H9 (cell line): ENCODE measurements at regions not wholly inside any gene's neighbourhood (a gene's known extent, or its start where the extent isn't known, plus 50 kb on each side); places are given as distances from the start of the nearest gene placed in this dataset.

Experiments used
- DNase-seq: peaks from one replicate; pipeline ENCODE4 v3.0.0-alpha.2; 2017
- H2AFZ ChIP-seq: one replicate; pipeline ENCODE4 v1.6.1; 2013; ENCODE audit warnings: mild to moderate bottlenecking, low read length, control low read depth, moderate library complexity
- H2AK5ac ChIP-seq: 2 replicates; pipeline ENCODE4 v1.6.1; 2013; ENCODE audit warnings: low read length, control low read depth, mixed read lengths; ENCODE audit not compliant: insufficient read length
- H2BK120ac ChIP-seq: one replicate; pipeline ENCODE4 v1.6.1; 2013; ENCODE audit warnings: low read depth, mild to moderate bottlenecking, low read length, control low read depth, inconsistent platforms; ENCODE audit not compliant: poor library complexity, severe bottlenecking
- H2BK12ac ChIP-seq: 2 replicates; pipeline ENCODE4 v1.6.1; 2013; ENCODE audit warnings: low read length, control low read depth, mixed read lengths, low read depth; ENCODE audit not compliant: insufficient read length
- H2BK15ac ChIP-seq: 2 replicates; pipeline ENCODE4 v1.6.1; 2013; ENCODE audit warnings: low read depth, low read length, control low read depth
- H2BK20ac ChIP-seq: one replicate; pipeline ENCODE4 v1.6.1; 2013; ENCODE audit warnings: low read depth, mild to moderate bottlenecking, low read length, control low read depth, inconsistent platforms; ENCODE audit not compliant: poor library complexity, severe bottlenecking
- H2BK5ac ChIP-seq: 2 replicates; pipeline ENCODE4 v1.6.1; 2013; ENCODE audit warnings: low read length, control low read depth, mixed read lengths; ENCODE audit not compliant: insufficient read length
- H3K14ac ChIP-seq: 2 replicates; pipeline ENCODE4 v1.6.1; 2013; ENCODE audit warnings: low read length, control low read depth; ENCODE audit not compliant: insufficient read depth
- H3K18ac ChIP-seq: 2 replicates; pipeline ENCODE4 v1.6.1; 2013; ENCODE audit warnings: low read depth, mild to moderate bottlenecking, mixed read lengths, low read length, control low read depth; ENCODE audit not compliant: insufficient read length
- H3K23ac ChIP-seq: 2 replicates; pipeline ENCODE4 v1.6.1; 2013; ENCODE audit warnings: low read length, control low read depth, mixed read lengths, low read depth; ENCODE audit not compliant: insufficient read length
- H3K23me2 ChIP-seq: 2 replicates; pipeline ENCODE4 v1.6.1; 2013; ENCODE audit warnings: low read depth, mild to moderate bottlenecking, mixed read lengths, low read length, control low read depth; ENCODE audit not compliant: insufficient read length, poor library complexity, severe bottlenecking
- H3K27ac ChIP-seq: 2 replicates; pipeline ENCODE4 v1.5.1; 2013; ENCODE audit warnings: low read length, control low read depth, mixed read lengths, low read depth; ENCODE audit not compliant: insufficient read length
- H3K27me3 ChIP-seq: 2 replicates; pipeline ENCODE4 v1.6.1; 2013; ENCODE audit warnings: low read length, control low read depth, inconsistent platforms; ENCODE audit not compliant: insufficient read depth
- H3K4ac ChIP-seq: 2 replicates; pipeline ENCODE4 v1.6.1; 2013; ENCODE audit warnings: low read depth, mild to moderate bottlenecking, control low read depth, inconsistent platforms, low read length, moderate library complexity
- H3K4me1 ChIP-seq: 2 replicates; pipeline ENCODE4 v1.6.1; 2013; ENCODE audit warnings: low read length, control low read depth, inconsistent platforms; ENCODE audit not compliant: insufficient read depth
- H3K4me2 ChIP-seq: 2 replicates; pipeline ENCODE4 v1.6.1; 2013; ENCODE audit warnings: low read length, control low read depth, mixed read lengths; ENCODE audit not compliant: insufficient read length, insufficient read depth
- H3K56ac ChIP-seq: 2 replicates; pipeline ENCODE4 v1.6.1; 2013; ENCODE audit warnings: low read depth, mild to moderate bottlenecking, mixed read lengths, low read length, control low read depth; ENCODE audit not compliant: insufficient read length
- H3K79me1 ChIP-seq: 2 replicates; pipeline ENCODE4 v1.6.1; 2013; ENCODE audit warnings: low read depth, mild to moderate bottlenecking, moderate library complexity, low read length, control low read depth, inconsistent platforms; ENCODE audit not compliant: insufficient read depth, poor library complexity, severe bottlenecking
- H3K79me2 ChIP-seq: 2 replicates; pipeline ENCODE4 v1.6.1; 2013; ENCODE audit warnings: low read length, control low read depth, inconsistent platforms; ENCODE audit not compliant: insufficient read depth
- H3K9ac ChIP-seq: 2 replicates; pipeline ENCODE4 v1.6.1; 2013; ENCODE audit warnings: low read length, control low read depth, mixed read lengths; ENCODE audit not compliant: insufficient read length; ENCODE audit errors: extremely low read depth
- H3K9me3 ChIP-seq: one replicate; pipeline ENCODE4 v1.6.1; 2013; ENCODE audit warnings: low read depth, low read length, inconsistent platforms; ENCODE audit not compliant: control insufficient read depth
- H3T11ph ChIP-seq: one replicate; pipeline ENCODE4 v1.6.1; 2013; ENCODE audit warnings: mild to moderate bottlenecking, low read length, control low read depth, inconsistent platforms
- H4K20me1 ChIP-seq: one replicate; pipeline ENCODE4 v1.6.1; 2013; ENCODE audit not compliant: control insufficient read depth, insufficient read length, insufficient read depth
- H4K5ac ChIP-seq: 2 replicates; pipeline ENCODE4 v1.6.1; 2013; ENCODE audit warnings: low read depth, mild to moderate bottlenecking, mixed read lengths, low read length, control low read depth; ENCODE audit not compliant: insufficient read length
- H4K8ac ChIP-seq: replicated peaks from 2 replicates; pipeline ENCODE4 v1.6.1; 2013; ENCODE audit warnings: low read length, control low read depth, mixed read lengths, low read depth; ENCODE audit not compliant: insufficient read length
- H4K91ac ChIP-seq: 2 replicates; pipeline ENCODE4 v1.6.1; 2013; ENCODE audit warnings: low read depth, mild to moderate bottlenecking, moderate library complexity, mixed read lengths, low read length, control low read depth; ENCODE audit not compliant: insufficient read length
- H3K27ac Mint-ChIP-seq, 3 experiments: 2 replicates in 2 of 3; 3 replicates in 1 of 3; pipeline ENCODE4 v1.8.0; 2020 to 2021; ENCODE audit warnings: mixed read lengths in 3 of 3, mild to moderate bottlenecking in 1 of 3, moderate library complexity in 1 of 3
- H3K27me3 Mint-ChIP-seq: 2 replicates; pipeline ENCODE4 v1.8.0; 2021; ENCODE audit warnings: low read depth, mild to moderate bottlenecking, moderate library complexity, mixed read lengths
- H3K36me3 Mint-ChIP-seq, 3 experiments: 2 replicates in 2 of 3; 3 replicates in 1 of 3; pipeline ENCODE4 v1.8.0; 2020 to 2021; ENCODE audit warnings: low read depth in 3 of 3, mixed read lengths in 3 of 3; ENCODE audit not compliant: insufficient read depth in 1 of 3
- H3K4me1 Mint-ChIP-seq, 2 experiments: 2 replicates each; pipeline ENCODE4 v1.8.0; 2020; ENCODE audit warnings: mixed read lengths in 2 of 2
- H3K4me3 Mint-ChIP-seq, 2 experiments: 2 replicates in 1 of 2; 3 replicates in 1 of 2; pipeline ENCODE4 v1.8.0; 2020 to 2021; ENCODE audit warnings: mild to moderate bottlenecking in 2 of 2, mixed read lengths in 2 of 2, moderate library complexity in 1 of 2
- H3K9me3 Mint-ChIP-seq, 2 experiments: 2 replicates in 1 of 2; 3 replicates in 1 of 2; pipeline ENCODE4 v1.8.0; 2020; ENCODE audit warnings: mild to moderate bottlenecking in 2 of 2, mixed read lengths in 2 of 2, moderate library complexity in 1 of 2
- whole genome bisulfite sequencing: extraction: QIAGEN DNeasy Blood & Tissue Kit; methylation state at CpG from one replicate; pipeline ENCODE4 v1.1.7; 2013; ENCODE audit warnings: missing lambda C conversion rate, low lambda C conversion rate, mixed read lengths; ENCODE audit not compliant: insufficient read length; ENCODE audit errors: extremely low coverage; 5-methylcytosine and 5-hydroxymethylcytosine counted together
- TF ChIP-seq, protein P1 (sequence below): fragments of 200-600 bp; sonication (generic); conservative IDR thresholded peaks from 3 replicates; pipeline ENCODE4 v1.8.0; 2021; ENCODE audit warnings: antibody characterized with exemption, mild to moderate bottlenecking

DNA sequence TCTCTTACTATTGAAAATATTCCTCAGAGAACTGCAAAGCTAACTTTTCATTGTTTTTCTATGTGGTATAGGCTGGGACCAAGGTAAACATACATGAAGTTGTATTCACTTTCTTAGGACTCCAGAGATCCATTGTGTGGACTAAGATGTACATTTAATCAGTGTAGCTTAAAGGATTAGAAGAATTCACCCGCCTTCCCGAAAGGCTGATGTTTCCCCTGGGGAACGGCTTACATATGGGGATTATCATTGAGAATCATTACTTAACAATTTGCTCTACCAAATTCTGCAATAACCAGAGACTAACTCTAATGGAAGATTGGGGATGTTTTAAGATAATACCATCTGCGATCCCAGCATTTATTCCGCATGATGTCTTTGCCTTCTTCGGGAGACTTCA lies 257.1 kb upstream of the KIAA1217 start:
- no peaks in the 10 kb centered on the region for H3K9me3 ChIP-seq
- H3K79me1 ChIP-seq, result no peaks in the 10 kb centered on the region
- no peak overlapping the region for H4K91ac ChIP-seq
- H3T11ph ChIP-seq, result no peak overlapping the region
- no peak overlapping the region for H3K4me2 ChIP-seq
- H3K18ac ChIP-seq, result no peak overlapping the region
- H4K20me1 ChIP-seq, result no peaks in the 10 kb centered on the region
- no CpG with 5 or more reads among the region's 6 CpGs for WGBS
- no peak overlapping the region for H4K5ac ChIP-seq
- H3K4ac ChIP-seq, result no peak overlapping the region
- H3K23me2 ChIP-seq, result no peaks in the 10 kb centered on the region
- H3K23ac ChIP-seq, result no peak overlapping the region
- no peaks in the 10 kb centered on the region for H3K4me1 ChIP-seq
- H2AFZ ChIP-seq, result no peak overlapping the region
- Mint-ChIP-seq H3K27me3 (no peaks in the 10 kb centered on the region; the same call in 1 of the 2 replicates), H3K4me1 (peaks cover under 1% of the 10 kb centered on the region in 2 experiments; a peak in 2 of 4 replicates), H3K36me3 (peaks cover 0 to 2% (median 0%) of the 10 kb centered on the region in 3 experiments; a peak in 2 of 7 replicates), H3K27ac (no peak overlapping the region), H3K9me3 (peaks cover 0 to 3% of the 10 kb centered on the region in 2 experiments; a peak in 3 of 5 replicates), H3K4me3 (no peak overlapping the region)
- H4K8ac ChIP-seq, result no peak overlapping the region
- H2BK12ac ChIP-seq, result no peak overlapping the region
- no peak overlapping the region for H2BK5ac ChIP-seq
- TF ChIP-seq, protein P1, sequence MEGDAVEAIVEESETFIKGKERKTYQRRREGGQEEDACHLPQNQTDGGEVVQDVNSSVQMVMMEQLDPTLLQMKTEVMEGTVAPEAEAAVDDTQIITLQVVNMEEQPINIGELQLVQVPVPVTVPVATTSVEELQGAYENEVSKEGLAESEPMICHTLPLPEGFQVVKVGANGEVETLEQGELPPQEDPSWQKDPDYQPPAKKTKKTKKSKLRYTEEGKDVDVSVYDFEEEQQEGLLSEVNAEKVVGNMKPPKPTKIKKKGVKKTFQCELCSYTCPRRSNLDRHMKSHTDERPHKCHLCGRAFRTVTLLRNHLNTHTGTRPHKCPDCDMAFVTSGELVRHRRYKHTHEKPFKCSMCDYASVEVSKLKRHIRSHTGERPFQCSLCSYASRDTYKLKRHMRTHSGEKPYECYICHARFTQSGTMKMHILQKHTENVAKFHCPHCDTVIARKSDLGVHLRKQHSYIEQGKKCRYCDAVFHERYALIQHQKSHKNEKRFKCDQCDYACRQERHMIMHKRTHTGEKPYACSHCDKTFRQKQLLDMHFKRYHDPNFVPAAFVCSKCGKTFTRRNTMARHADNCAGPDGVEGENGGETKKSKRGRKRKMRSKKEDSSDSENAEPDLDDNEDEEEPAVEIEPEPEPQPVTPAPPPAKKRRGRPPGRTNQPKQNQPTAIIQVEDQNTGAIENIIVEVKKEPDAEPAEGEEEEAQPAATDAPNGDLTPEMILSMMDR, result no peak
- no peak overlapping the region for H2BK120ac ChIP-seq
- H2BK15ac ChIP-seq, result no peak overlapping the region
- H2BK20ac ChIP-seq, result no peak overlapping the region
- H3K27ac ChIP-seq, result no peak overlapping the region
- H2AK5ac ChIP-seq, result no peak overlapping the region
- no peaks in the 10 kb centered on the region for H3K27me3 ChIP-seq
- H3K56ac ChIP-seq, result no peak overlapping the region
- no peaks in the 10 kb centered on the region for H3K79me2 ChIP-seq
- no peak overlapping the region for H3K14ac ChIP-seq
- DNase-seq, result no peak
- no peak overlapping the region for H3K9ac ChIP-seq
